GM21526 (cell line): ENCODE measurements at regions not wholly inside any gene's neighbourhood (a gene's known extent, or its start where the extent isn't known, plus 50 kb on each side); places are given as distances from the start of the nearest gene placed in this dataset.
"Not testable (repeated sequence)": the region's sequence is repeated elsewhere in the genome, so short reads cannot be mapped to it uniquely, and the experiment has no call there.

Source experiments
- ATAC-seq: cut with Tn5 transposase; IDR thresholded peaks from one replicate; pipeline ENCODE4 v1.9.1; 2021; ENCODE audit warnings: moderate library complexity; ENCODE audit not compliant: unreplicated experiment, low FRiP score

DNA sequence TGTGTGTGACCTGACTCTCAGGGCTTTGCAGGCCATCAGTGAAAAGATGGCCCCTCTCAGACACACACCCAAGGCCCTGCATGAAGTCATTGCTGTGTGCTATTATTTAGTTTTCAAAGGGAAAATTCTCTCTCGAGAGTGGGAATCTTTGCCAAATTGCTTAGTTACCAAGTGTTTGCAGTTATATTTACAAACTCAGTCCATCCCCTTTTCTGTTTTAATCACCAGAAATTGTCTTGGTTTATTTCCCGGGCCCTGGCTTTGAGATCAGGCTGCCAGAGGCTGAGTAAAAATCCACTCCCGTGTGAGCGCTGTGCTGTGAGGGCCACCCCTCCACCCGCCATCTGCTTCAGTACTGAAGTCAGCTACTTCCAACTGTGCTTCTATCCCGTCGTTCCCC is 163.1 kb downstream of the SOD2 start:
- no peak for ATAC-seq

DNA sequence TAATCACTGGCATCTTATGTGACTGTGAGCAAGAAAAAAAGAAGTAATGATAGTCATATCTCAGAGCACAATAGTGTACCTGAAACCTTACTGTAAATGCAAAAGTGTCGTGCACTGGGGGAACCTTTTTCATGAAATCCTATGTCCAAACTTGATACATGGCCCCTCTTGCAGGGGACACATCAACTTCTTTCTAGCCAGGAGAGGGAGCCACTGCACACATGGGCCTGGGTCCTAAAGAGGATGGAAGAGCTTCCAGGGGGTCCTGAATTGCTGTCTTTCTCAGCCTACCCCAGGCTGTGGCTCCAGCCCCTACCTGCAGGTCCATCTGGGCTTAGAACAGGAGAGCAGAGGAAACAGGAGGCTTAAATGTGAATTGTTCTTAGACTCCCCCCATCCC is 165.7 kb downstream of the SOD2 start:
- no peak for ATAC-seq

DNA sequence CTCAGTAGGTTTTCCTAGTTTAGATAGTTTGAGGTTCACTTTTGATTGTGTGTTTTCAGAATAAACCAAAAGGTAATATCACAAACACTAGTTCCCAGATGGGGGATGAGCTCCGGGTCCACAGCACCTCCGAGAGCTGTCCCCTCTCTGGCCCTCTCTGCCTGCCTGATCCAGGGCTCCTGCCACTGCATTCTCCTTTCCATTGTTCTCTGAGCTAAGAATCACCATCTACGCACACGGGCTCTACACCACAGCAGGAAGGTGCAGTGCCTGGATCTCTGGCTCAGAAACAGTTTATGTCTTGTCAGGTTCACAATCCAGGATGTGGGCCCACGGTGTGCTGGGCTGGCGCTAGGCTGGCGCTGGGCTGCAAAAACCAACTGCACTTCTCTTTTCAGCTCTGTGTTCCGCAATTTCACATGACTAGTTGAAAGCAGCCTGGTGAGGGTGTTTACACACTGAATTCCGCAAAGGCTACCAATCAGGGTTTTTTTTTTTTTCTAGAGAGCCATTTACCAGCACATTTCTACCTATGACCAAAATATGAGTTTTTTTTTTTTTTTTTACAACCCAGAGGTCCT is 167.5 kb downstream of the SOD2 start:
- no peak for ATAC-seq

DNA sequence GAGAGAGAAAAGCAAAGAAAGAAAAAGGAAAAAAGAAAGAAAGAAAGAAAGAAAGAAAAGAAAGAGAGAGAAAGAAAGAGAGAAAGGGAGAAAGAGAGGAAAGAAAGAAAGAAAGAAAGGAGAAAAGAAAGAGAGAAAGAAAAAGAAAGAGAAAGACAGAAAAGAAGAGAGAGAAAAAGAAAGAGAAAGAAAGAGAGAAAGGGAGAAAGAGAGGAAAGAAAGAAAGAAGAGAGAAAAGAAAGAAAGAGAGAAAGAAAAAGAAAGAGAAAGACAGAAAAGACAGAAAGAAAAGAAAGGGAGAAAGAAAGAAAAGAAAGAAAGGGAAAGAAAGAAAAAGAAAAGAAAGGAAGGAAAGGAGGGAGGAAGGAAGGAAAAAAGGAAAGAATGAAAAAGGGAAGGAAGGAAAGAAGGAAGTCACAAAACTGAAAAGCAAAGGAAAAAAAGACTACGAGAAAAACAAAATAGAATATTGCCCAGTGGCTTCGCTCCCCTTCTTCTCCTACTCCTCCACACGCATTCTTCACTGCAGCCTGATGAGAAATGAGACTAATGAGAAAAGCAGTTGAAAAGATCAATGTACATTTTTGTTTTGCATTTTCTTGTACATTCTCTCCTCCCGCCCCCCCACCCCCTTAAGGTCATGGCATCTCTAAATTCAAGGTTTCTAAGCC is 170.0 kb downstream of the SOD2 start:
- no peak for ATAC-seq

DNA sequence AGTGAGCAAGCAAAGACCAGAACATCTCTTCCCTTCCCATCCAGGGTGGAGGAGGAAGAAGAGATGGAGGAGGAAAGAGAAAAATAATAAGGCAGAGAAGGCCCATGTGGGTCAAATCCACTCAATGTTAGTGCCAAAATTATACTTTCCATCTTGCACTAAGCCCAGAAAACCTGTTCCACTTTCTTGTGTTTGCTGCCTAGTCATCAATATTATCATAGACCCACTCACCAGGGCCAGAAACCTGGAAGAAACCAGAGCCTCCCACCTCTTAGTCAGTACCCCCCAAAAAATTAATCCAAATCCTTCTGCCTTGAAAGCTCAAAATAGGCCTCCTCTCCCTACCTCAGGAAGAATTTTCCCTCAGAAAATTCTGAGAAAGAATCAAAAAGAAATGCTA is 171.1 kb downstream of the SOD2 start:
- no peak for ATAC-seq

GRCh38 chr6:159520002-159520401 is 173.0 kb downstream of the SOD2 start:
- no peak for ATAC-seq

DNA sequence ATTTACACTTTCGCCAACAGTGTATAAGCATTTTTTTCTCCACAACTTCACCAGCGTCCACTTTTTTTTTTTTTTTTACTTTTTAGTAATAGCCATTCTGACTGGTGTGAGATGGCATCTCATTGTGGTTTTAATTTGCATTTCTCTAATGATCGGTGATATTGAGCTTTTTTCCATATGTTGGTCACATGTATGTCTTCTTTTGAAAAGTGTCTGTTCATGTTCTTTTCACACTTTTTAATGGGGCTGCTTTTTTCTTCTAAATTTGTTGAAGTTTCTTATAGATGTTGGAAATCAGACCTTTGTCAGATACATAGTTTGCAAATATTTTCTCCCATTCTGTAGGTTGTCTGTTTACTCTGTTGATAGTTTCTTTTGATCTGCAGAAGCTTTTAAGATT is 177.2 kb downstream of the SOD2 start:
- ATAC-seq = not testable (repeated sequence)

DNA sequence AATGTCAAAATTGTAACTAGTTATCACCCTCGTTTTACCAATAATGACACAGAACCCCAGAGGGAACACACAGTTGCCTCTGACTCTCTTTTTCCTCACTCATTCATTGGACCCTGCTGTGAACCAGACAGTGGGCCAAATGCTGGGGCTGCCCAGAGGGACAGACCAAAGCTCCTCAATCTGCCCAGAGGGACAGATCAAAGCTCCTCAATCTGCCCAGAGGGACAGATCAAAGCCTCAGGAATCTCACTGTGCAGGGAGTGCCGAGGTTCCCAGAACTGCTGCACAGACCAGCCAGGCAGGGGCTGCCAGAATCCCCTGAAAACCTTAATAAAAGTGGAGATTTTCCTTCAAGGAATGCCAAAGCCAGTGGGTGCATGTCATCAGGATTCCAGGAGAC is 179.1 kb downstream of the SOD2 start:
- no peak for ATAC-seq

- ATAC-seq = no peak
Observed at GRCh38 chr6:159513074-159513720, 179.8 kb downstream of the SOD2 start.

DNA sequence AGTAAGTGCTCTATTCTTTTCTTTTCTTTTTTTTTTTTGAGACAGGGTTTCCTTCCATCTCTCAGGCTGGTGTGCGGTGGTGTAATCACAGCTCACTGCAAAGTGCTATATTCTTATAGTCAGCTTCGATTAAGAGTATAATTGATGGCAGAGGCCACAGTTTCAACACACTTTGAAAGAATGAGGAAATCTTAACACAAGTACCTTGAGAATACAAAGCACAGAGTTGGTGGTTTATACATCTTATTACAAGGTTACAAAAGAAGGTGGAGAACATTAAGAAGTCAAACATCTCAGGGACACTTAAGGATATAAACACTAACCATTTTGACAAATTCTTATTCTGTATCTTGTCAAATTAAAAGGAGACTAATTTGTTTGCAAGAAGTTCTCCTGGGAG is 180.5 kb downstream of the SOD2 start:
- no peak for ATAC-seq

DNA sequence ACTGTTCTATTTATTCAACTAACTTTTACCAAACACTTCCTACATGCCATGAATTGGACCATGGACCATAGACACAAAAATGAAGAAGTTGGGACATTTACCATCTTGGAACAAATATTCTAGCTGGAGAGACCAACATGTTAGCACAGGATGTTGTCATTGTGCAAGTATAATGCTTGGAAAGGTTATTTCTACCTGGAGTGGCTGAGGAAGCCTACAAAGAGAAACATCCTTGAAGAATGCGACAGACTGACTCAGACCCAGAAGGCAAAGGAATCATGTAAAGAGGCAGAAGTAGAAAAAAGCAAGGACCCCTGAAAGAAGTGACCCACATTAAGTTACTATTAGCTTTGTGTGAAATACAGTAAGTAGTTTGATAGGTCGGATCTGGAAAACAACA is 180.9 kb downstream of the SOD2 start:
- no peak for ATAC-seq

DNA sequence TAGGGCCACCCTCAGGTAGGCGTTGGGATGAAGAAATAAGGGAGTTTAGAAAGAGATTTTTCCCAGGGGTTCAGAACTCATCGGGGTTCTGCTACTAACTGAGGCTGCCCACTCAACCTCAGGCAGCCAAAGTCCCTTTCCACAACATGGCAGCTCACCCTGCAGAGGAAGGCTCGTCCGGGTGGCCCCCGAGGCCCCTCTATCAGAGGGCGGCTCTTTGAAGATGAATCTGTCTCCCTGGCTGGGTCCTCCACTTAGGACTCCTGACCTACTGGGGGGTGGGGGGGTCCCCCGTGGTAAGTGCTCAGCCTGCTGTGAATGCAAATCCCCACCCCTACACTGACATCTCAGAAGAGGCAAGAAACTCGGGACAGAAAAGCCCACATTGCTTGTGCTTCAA is 182.9 kb downstream of the SOD2 start:
- ATAC-seq = no peak

DNA sequence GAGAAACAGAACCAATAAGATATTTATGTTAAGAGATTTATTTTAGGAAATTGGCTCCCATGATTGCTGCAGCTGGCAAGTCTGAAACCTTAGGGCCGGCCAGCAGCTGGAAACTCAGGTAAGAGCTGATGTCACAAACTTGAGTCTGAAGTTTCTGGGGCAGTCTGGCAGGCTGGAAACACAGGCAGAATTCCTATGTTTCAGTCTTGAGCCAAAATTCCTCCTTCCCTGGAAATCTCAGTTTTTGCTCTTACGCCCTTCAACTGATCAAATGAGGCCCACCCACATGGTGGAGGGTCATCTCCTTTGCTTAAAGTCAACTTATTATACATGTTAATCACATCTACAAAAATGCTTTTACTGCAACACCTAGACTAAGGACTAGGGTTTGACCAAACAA is 184.1 kb downstream of the SOD2 start:
- ATAC-seq = no peak

DNA sequence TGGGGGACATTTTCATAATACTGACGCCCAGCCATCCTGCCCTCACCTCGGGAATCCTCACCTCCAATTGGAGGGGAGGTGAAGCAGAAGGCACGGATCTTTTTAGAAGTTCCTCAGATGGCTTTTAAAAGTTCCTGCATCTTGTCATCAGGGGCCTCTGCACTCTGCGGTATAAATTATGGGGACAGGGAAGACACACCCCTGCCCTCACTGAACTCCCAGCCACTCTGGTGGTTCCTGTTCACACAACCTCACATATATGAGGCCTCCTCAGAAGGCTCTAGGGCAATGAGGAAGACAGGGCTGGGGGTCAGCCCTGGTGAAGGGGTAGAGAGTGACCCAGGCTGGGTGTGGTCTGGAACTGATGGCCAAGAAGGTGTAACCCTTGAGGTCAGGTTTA is 187.0 kb downstream of the SOD2 start:
- no peak for ATAC-seq

- ATAC-seq = no peak
Observed at GRCh38 chr6:159505140-159505922, 187.7 kb downstream of the SOD2 start.

DNA sequence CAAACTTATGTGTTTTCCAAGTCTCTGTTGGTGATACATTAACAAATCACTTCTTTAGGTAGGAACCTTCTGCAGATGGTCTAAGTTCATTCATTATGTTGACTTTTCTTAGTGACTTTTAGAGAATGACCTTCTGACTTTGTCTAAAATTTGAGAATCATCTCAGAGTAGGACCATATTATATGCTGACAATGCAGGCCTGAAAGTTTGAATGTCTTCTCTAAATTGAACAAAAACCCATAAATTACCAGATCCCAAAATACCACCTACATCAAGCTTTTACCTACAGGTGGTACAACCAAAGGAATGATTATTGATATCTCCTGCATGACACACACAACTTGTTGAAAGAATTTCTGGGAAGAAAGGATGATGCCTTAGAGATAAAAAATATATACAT is 191.5 kb downstream of the SOD2 start:
- ATAC-seq = no peak

- no peak for ATAC-seq
Observed at GRCh38 chr6:159499034-159499433, 194.0 kb downstream of the SOD2 start.

GRCh38 chr6:159494586-159494972 is 198.5 kb downstream of the SOD2 start:
- no peak for ATAC-seq

DNA sequence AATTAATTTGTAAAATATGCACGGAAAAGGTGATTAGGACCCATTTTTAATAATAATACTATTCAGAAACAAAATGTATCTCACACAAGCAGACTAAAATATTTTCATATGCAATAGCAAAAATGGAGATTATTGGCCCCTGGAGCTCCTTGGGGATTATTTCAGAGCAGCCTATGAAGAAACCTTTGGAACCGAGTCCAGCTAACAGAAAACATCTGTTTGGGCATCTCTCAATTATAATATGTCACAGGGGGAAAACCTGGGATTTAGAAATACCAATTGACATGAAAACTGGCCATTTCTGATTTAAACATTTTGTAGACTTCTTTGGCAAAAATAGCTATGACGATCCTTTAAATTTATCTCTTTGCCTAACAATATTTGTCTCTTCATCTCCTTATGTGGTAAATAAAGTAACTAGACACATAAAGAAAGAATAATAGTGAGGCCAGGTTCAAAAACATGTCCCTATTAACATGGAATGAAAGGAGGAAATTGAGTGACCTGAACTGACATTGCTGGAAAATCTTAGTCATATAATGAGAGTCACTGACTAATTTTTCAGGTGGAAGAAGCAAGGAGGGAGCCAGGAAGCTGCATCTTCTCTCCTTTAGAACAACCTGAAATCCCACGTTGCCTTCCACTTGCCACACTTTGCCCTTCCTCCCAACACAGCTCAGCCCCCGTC is 199.0 kb downstream of the SOD2 start:
- ATAC-seq = no peak

GRCh38 chr6:159493231-159493897 is 199.7 kb downstream of the SOD2 start:
- no peak for ATAC-seq
